ENCODE measurements at regions not wholly inside any gene's neighbourhood (a gene's known extent, or its start where the extent isn't known, plus 50 kb on each side); places are given as distances from the start of the nearest gene placed in this dataset.

DNA sequence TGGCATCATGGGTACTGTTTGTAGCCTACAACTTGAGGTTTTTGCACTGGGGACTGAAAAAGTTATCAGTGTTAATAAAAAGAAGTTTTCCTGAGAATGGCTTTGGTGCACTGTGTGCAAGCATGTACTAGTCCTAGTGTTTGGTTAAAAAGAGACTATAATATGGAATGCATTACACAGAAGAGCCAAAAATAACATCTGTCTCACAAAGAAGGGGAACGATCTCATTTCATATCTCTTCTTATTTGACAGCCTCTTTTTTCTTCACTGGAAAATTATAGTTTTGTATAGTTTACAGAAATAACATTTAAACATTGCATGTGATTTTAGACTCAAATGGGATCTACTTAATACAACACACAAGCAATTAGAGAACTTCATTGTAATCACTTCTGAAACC lies 127.0 kb upstream of the GDNF start:
- intact Hi-C loops (cut with micrococcal nuclease): no loop called here
- ChIA-PET RAD21 (ENCODE audit: low non-redundant PET in 1 of 2, low total read pairs in 2 of 2, uncharacterized antibody in 2 of 2, unreplicated experiment in 2 of 2) (no interaction called here), POLR2A (no interaction called here), CTCF (no interaction called here)
- Histone ChIP-seq H3K9ac (ENCODE audit: low read length) (no peak overlapping the region), H3K79me2 (ENCODE audit: insufficient read depth, low read length) (no peaks in the 10 kb centered on the region), H3K4me2 (ENCODE audit: low read length) (no peak overlapping the region), H3K4me3 (replicated peaks in 1 of 2; ENCODE audit: low read depth in 1 of 2, low read length in 2 of 2) (no peak overlapping the region), H3K9me2 (ENCODE audit: insufficient read depth) (no peaks in the 10 kb centered on the region), H3K4me1 (ENCODE audit: control insufficient read depth in 1 of 2, insufficient read depth in 2 of 2, low read length in 2 of 2) (no peaks in the 10 kb centered on the region), H3K36me3 (ENCODE audit: control insufficient read depth in 1 of 2, insufficient read depth in 2 of 2, low read length in 2 of 2) (no peaks in the 10 kb centered on the region), H3K27ac (ENCODE audit: low read depth, low read length) (no peak overlapping the region), H3K9me3 (ENCODE audit: control insufficient read depth in 1 of 2, insufficient read depth in 1 of 2, low read depth in 1 of 2, low read length in 2 of 2) (no peaks in the 10 kb centered on the region), H2AFZ (ENCODE audit: low read depth, low read length, poor library complexity, severe bottlenecking) (no peak overlapping the region), H4K20me1 (ENCODE audit: insufficient read depth) (no peaks in the 10 kb centered on the region), H3K27me3 (ENCODE audit: insufficient read depth, low read length) (peaks cover 22% of the 10 kb centered on the region)
- BruUV-seq (replicated peaks): no TSS peak
- TF ChIP-seq ELF1 (IDR thresholded peaks at IDR 0.05; ENCODE audit: borderline replicate concordance, low read depth) (no peak), EZH2phosphoT487 (IDR thresholded peaks at IDR 0.05; ENCODE audit: borderline replicate concordance) (no peak), ZNF274 (IDR thresholded peaks at IDR 0.05; ENCODE audit: low read depth, low read length) (no peak), CBX3 (IDR thresholded peaks at IDR 0.05; ENCODE audit: low read depth) (no peak), SIN3A (IDR thresholded peaks at IDR 0.05; ENCODE audit: low read depth) (no peak), EZH2 (IDR thresholded peaks at IDR 0.05) (no peak), SP1 (IDR thresholded peaks at IDR 0.05; ENCODE audit: low read depth) (no peak), TCF7L2 (IDR thresholded peaks at IDR 0.05; ENCODE audit: borderline replicate concordance, extremely low read depth, insufficient read depth, insufficient read length) (no peak), ZFX (IDR thresholded peaks at IDR 0.05) (no peak), SRF (IDR thresholded peaks at IDR 0.05; ENCODE audit: low read depth) (no peak), EGR1 (IDR thresholded peaks at IDR 0.05; ENCODE audit: low read depth) (no peak), FOSL1 (IDR thresholded peaks at IDR 0.05; ENCODE audit: low read depth) (no peak)
- TF ChIP-seq, protein P1, sequence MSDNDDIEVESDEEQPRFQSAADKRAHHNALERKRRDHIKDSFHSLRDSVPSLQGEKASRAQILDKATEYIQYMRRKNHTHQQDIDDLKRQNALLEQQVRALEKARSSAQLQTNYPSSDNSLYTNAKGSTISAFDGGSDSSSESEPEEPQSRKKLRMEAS (IDR thresholded peaks at IDR 0.05): no peak
- TF ChIP-seq, protein P2, sequence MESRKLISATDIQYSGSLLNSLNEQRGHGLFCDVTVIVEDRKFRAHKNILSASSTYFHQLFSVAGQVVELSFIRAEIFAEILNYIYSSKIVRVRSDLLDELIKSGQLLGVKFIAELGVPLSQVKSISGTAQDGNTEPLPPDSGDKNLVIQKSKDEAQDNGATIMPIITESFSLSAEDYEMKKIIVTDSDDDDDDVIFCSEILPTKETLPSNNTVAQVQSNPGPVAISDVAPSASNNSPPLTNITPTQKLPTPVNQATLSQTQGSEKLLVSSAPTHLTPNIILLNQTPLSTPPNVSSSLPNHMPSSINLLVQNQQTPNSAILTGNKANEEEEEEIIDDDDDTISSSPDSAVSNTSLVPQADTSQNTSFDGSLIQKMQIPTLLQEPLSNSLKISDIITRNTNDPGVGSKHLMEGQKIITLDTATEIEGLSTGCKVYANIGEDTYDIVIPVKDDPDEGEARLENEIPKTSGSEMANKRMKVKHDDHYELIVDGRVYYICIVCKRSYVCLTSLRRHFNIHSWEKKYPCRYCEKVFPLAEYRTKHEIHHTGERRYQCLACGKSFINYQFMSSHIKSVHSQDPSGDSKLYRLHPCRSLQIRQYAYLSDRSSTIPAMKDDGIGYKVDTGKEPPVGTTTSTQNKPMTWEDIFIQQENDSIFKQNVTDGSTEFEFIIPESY (IDR thresholded peaks at IDR 0.05; ENCODE audit: extremely low read depth, insufficient replicate concordance, low read length): no peak
- TF ChIP-seq, protein P3, sequence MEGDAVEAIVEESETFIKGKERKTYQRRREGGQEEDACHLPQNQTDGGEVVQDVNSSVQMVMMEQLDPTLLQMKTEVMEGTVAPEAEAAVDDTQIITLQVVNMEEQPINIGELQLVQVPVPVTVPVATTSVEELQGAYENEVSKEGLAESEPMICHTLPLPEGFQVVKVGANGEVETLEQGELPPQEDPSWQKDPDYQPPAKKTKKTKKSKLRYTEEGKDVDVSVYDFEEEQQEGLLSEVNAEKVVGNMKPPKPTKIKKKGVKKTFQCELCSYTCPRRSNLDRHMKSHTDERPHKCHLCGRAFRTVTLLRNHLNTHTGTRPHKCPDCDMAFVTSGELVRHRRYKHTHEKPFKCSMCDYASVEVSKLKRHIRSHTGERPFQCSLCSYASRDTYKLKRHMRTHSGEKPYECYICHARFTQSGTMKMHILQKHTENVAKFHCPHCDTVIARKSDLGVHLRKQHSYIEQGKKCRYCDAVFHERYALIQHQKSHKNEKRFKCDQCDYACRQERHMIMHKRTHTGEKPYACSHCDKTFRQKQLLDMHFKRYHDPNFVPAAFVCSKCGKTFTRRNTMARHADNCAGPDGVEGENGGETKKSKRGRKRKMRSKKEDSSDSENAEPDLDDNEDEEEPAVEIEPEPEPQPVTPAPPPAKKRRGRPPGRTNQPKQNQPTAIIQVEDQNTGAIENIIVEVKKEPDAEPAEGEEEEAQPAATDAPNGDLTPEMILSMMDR (IDR thresholded peaks at IDR 0.05 in 2 of 3, conservative IDR thresholded peaks at IDR 0.05 in 1 of 3; ENCODE audit: borderline replicate concordance in 1 of 3, insufficient read depth in 1 of 3, low read depth in 2 of 3, low read length in 2 of 3): no peak
- DNase-seq (ENCODE audit: low read depth, low spot score) (no peak), ATAC-seq (no peak)
